ENCODE measurements at regions not wholly inside any gene's neighbourhood (a gene's known extent, or its start where the extent isn't known, plus 50 kb on each side); places are given as distances from the start of the nearest gene placed in this dataset.

DNA sequence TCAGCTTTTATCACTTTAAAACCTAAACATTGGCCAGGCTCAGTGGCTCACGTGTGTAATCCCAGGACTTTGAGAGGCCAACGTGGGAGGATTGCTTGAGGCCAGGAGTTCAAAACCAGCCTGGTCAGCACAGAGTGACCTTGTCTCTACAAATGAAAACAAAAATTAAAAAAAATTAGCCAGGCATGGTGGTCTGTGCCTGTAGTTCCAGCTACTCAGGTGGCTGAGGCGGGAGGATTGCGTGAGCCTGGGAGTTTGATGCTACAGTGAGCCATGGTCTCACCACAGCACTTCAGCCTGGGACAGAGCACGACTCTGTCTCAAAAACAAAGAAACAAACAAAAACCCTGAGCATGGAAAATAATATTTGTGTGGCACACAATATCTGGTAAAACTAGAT lies 143.5 kb upstream of the HNRNPU start:
- TF ChIP-seq, protein P1, sequence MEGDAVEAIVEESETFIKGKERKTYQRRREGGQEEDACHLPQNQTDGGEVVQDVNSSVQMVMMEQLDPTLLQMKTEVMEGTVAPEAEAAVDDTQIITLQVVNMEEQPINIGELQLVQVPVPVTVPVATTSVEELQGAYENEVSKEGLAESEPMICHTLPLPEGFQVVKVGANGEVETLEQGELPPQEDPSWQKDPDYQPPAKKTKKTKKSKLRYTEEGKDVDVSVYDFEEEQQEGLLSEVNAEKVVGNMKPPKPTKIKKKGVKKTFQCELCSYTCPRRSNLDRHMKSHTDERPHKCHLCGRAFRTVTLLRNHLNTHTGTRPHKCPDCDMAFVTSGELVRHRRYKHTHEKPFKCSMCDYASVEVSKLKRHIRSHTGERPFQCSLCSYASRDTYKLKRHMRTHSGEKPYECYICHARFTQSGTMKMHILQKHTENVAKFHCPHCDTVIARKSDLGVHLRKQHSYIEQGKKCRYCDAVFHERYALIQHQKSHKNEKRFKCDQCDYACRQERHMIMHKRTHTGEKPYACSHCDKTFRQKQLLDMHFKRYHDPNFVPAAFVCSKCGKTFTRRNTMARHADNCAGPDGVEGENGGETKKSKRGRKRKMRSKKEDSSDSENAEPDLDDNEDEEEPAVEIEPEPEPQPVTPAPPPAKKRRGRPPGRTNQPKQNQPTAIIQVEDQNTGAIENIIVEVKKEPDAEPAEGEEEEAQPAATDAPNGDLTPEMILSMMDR (IDR thresholded peaks at IDR 0.05; ENCODE audit: poor library complexity) = no peak
- no peak for TF ChIP-seq EZH2phosphoT487 (IDR thresholded peaks at IDR 0.05; ENCODE audit: low read depth, severe bottlenecking, unreplicated experiment)

All from hepatocyte (in vitro differentiated cells).